ENCODE measurements at regions not wholly inside any gene's neighbourhood (a gene's known extent, or its start where the extent isn't known, plus 50 kb on each side); places are given as distances from the start of the nearest gene placed in this dataset.

- no peak overlapping the region for H3K4me2 ChIP-seq (ENCODE audit: insufficient read depth, low read length)
- no peaks in the 10 kb centered on the region for H3K9me3 ChIP-seq (replicated peaks; ENCODE audit: control insufficient read depth, insufficient read depth, low read length)
- H3K9ac ChIP-seq (replicated peaks; ENCODE audit: extremely low read depth, insufficient read depth, low read length): no peak overlapping the region
- CTCF ChIA-PET: no interaction called here
- intact Hi-C loops (cut with micrococcal nuclease) (no loop called here), dilution Hi-C loops (cut with MboI; ENCODE audit: extremely low pct_ligation_motif_present, low sequenced_read_pairs) (no loop called here)
- BruUV-seq (replicated peaks): no TSS peak
- H3K27me3 ChIP-seq (ENCODE audit: control insufficient read depth in 2 of 2, insufficient read depth in 2 of 2, low read length in 2 of 2): no peaks in the 10 kb centered on the region
- H3K27ac ChIP-seq (ENCODE audit: insufficient read depth, low read depth, low read length): no peak overlapping the region
- H3K4me3 ChIP-seq (replicated peaks in 1 of 3; ENCODE audit: insufficient read depth in 1 of 3, low read depth in 1 of 3, low read length in 3 of 3): no peak overlapping the region
- H2AFZ ChIP-seq (ENCODE audit: low read depth, low read length): no peak overlapping the region
- TF ChIP-seq FOS (IDR thresholded peaks at IDR 0.05; ENCODE audit: borderline replicate concordance, insufficient read depth, low read length): no peak
- no peak for TF ChIP-seq GATA2 (IDR thresholded peaks at IDR 0.05; ENCODE audit: insufficient read depth, insufficient read length, low read depth, low read length)
- TF ChIP-seq CTCF (IDR thresholded peaks at IDR 0.05; ENCODE audit: extremely low read depth in 1 of 2, insufficient read depth in 1 of 2, low read depth in 1 of 2, low read length in 2 of 2): no peak
- TF ChIP-seq POLR2A (IDR thresholded peaks at IDR 0.05; ENCODE audit: low read depth, low read length): no peak
- TF ChIP-seq MAX (IDR thresholded peaks at IDR 0.05; ENCODE audit: insufficient read depth, insufficient read length): no peak
- no peak for TF ChIP-seq POLR2AphosphoS5 (IDR thresholded peaks at IDR 0.05; ENCODE audit: insufficient read depth, low read depth, low read length)
- no peak for TF ChIP-seq JUN (IDR thresholded peaks at IDR 0.05; ENCODE audit: borderline replicate concordance, insufficient read depth, insufficient read length, low read depth)
- TF ChIP-seq EZH2 (IDR thresholded peaks at IDR 0.05; ENCODE audit: borderline replicate concordance, low read depth, low read length, severe bottlenecking): no peak
- TF ChIP-seq MYC (IDR thresholded peaks at IDR 0.05; ENCODE audit: low read depth, low read length): no peak
- no peak for DNase-seq (ENCODE audit: low read depth, low spot score)
- no peaks in the 10 kb centered on the region for H3K79me2 ChIP-seq (ENCODE audit: control insufficient read depth, insufficient read depth, low read length)
- no peaks in the 10 kb centered on the region for H3K9me1 ChIP-seq (replicated peaks; ENCODE audit: control insufficient read depth, extremely low read depth, insufficient read depth, low read length)
- POLR2A ChIA-PET: no interaction called here
- H4K20me1 ChIP-seq (replicated peaks; ENCODE audit: control insufficient read depth, extremely low read depth, insufficient read depth, low read length): no peaks in the 10 kb centered on the region
- FAIRE-seq: no peak
- H3K36me3 ChIP-seq (ENCODE audit: control insufficient read depth in 2 of 2, extremely low read depth in 1 of 2, insufficient read depth in 2 of 2, low read length in 2 of 2): no peaks in the 10 kb centered on the region
- no peaks in the 10 kb centered on the region for H3K4me1 ChIP-seq (ENCODE audit: control insufficient read depth, extremely low read depth, insufficient read depth, low read length)
Observed at GRCh38 chr2:128654408-128654807, 335.7 kb upstream of the HS6ST1 start.
